ENCODE measurements at regions not wholly inside any gene's neighbourhood (a gene's known extent, or its start where the extent isn't known, plus 50 kb on each side); places are given as distances from the start of the nearest gene placed in this dataset.

GRCh38 chr6:139721954-139722353 is 347.5 kb upstream of the CITED2 start:
- Histone ChIP-seq H3K36me3 (no peaks in the 10 kb centered on the region), H3K4me3 (no peak overlapping the region), H3K27me3 (no peaks in the 10 kb centered on the region), H3K27ac (no peak overlapping the region), H3K4me1 (no peaks in the 10 kb centered on the region), H3K9me3 (no peaks in the 10 kb centered on the region)
- DNase-seq: no peak
- TF ChIP-seq POLR2A (IDR thresholded peaks at IDR 0.05): no peak
- TF ChIP-seq, protein P1, sequence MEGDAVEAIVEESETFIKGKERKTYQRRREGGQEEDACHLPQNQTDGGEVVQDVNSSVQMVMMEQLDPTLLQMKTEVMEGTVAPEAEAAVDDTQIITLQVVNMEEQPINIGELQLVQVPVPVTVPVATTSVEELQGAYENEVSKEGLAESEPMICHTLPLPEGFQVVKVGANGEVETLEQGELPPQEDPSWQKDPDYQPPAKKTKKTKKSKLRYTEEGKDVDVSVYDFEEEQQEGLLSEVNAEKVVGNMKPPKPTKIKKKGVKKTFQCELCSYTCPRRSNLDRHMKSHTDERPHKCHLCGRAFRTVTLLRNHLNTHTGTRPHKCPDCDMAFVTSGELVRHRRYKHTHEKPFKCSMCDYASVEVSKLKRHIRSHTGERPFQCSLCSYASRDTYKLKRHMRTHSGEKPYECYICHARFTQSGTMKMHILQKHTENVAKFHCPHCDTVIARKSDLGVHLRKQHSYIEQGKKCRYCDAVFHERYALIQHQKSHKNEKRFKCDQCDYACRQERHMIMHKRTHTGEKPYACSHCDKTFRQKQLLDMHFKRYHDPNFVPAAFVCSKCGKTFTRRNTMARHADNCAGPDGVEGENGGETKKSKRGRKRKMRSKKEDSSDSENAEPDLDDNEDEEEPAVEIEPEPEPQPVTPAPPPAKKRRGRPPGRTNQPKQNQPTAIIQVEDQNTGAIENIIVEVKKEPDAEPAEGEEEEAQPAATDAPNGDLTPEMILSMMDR (IDR thresholded peaks at IDR 0.05): no peak

GRCh38 chr6:139713900-139714506 is 339.6 kb upstream of the CITED2 start:
- Histone ChIP-seq H3K4me3 (no peak overlapping the region), H3K27me3 (no peaks in the 10 kb centered on the region), H3K27ac (no peak overlapping the region), H3K9me3 (no peaks in the 10 kb centered on the region), H3K4me1 (peaks cover 0 to 3% (median 0%) of the 10 kb centered on the region in 4 donors), H3K36me3 (no peaks in the 10 kb centered on the region)
- no peak for DNase-seq
- TF ChIP-seq POLR2A (IDR thresholded peaks at IDR 0.05): no peak
- TF ChIP-seq, protein P1 (IDR thresholded peaks at IDR 0.05): no peak

DNA sequence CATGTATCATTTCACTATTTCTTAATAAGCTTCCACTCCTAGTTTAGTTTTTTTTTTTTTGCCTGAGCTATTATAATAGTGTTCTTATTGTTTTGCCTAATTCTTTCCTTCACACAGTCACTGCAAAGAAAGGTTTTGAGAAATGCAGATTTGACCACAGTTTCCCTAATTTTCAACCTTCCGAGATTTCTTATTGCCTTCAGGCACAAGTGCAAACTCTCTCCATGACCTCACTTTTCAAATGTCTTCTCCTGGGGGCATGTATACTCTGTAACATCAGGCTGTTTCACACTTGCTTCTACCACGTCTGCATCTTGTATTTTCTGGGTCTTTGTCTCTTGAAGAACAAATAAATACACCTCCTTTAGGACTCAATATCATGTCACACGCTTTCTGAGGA is 339.0 kb upstream of the CITED2 start:
- Histone ChIP-seq H3K4me3 (no peak overlapping the region), H3K27me3 (no peaks in the 10 kb centered on the region), H3K27ac (no peak overlapping the region), H3K36me3 (no peaks in the 10 kb centered on the region), H3K4me1 (peaks cover 0 to 9% (median 0%) of the 10 kb centered on the region in 4 donors), H3K9me3 (no peaks in the 10 kb centered on the region)
- DNase-seq: no peak
- TF ChIP-seq POLR2A (IDR thresholded peaks at IDR 0.05): no peak
- TF ChIP-seq, protein P1 (IDR thresholded peaks at IDR 0.05): no peak

DNA sequence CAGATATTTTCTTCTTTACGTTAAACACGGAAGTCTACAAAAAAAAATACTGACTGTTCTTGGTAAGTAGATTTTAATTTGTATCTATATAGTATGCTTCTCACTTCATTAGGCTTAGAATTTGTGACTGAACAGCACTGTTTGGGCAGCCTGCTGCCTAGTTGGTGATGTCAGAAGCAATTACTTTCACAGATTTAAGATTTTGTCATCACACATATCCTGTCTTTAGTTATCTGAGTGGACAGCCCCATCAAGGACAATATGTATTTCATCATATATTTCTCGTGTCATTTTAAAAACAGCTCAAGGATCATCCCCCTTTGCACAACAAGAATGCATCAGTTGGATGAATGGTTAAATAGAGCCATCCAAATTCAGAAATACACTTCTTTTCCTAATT is 338.4 kb upstream of the CITED2 start:
- H3K4me1 ChIP-seq: peaks cover 0 to 9% (median 0%) of the 10 kb centered on the region in 4 donors
- H3K9me3 ChIP-seq: no peaks in the 10 kb centered on the region
- H3K36me3 ChIP-seq: no peaks in the 10 kb centered on the region
- no peak for DNase-seq
- H3K4me3 ChIP-seq: no peak overlapping the region
- no peak overlapping the region for H3K27ac ChIP-seq
- no peaks in the 10 kb centered on the region for H3K27me3 ChIP-seq
- TF ChIP-seq, protein P1 (IDR thresholded peaks at IDR 0.05): no peak
- TF ChIP-seq POLR2A (IDR thresholded peaks at IDR 0.05): no peak

- Histone ChIP-seq H3K36me3 (no peaks in the 10 kb centered on the region), H3K4me1 (peaks cover 0 to 9% (median 0%) of the 10 kb centered on the region in 4 donors), H3K4me3 (no peak overlapping the region), H3K9me3 (no peaks in the 10 kb centered on the region), H3K27ac (no peak overlapping the region), H3K27me3 (no peaks in the 10 kb centered on the region)
- no peak for DNase-seq
- TF ChIP-seq POLR2A (IDR thresholded peaks at IDR 0.05): no peak
- TF ChIP-seq, protein P1 (IDR thresholded peaks at IDR 0.05): no peak
These were observed 337.5 kb upstream of the CITED2 start for GRCh38 chr6:139711804-139712585.

All from Peyer's patch (tissue), 4 donors.